SK-N-MC (cell line): ENCODE measurements at regions not wholly inside any gene's neighbourhood (a gene's known extent, or its start where the extent isn't known, plus 50 kb on each side); places are given as distances from the start of the nearest gene placed in this dataset.
"Not testable (repeated sequence)": the region's sequence is repeated elsewhere in the genome, so short reads cannot be mapped to it uniquely, and the experiment has no call there.

ENCODE experiments used
- DNase-seq: peaks from one replicate; pipeline ENCODE4 v3.0.0-alpha.2; 2011; ENCODE audit warnings: low read depth, low spot score
- H3K27ac ChIP-seq: fragments of 200-600 bp; sonication (generic); 2 replicates; pipeline ENCODE4 v1.5.1; 2016; ENCODE audit warnings: mixed run types
- H3K36me3 ChIP-seq: fragments of 200-600 bp; sonication (generic); 2 replicates; pipeline ENCODE4 v1.6.1; 2017; ENCODE audit warnings: antibody characterized with exemption, low read length, mixed read lengths; ENCODE audit not compliant: insufficient read depth
- H3K4me3 ChIP-seq: fragments of 200-600 bp; sonication (generic); 2 replicates; pipeline ENCODE4 v1.5.1; 2016
- H3K9ac ChIP-seq: fragments of 200-600 bp; sonication (generic); 2 replicates; pipeline ENCODE4 v1.8.0; 2017; ENCODE audit warnings: mixed run types, mixed read lengths; ENCODE audit not compliant: insufficient read length
- H3K9me3 ChIP-seq: fragments of 200-600 bp; sonication (generic); 2 replicates; pipeline ENCODE4 v1.6.1; 2017; ENCODE audit warnings: low read depth, mild to moderate bottlenecking, antibody characterized with exemption, low read length, moderate library complexity, mixed read lengths
- EZH2 ChIP-seq: fragments of 200-600 bp; sonication (generic); IDR thresholded peaks from one replicate; pipeline ENCODE4 v1.6.1; 2017; ENCODE audit warnings: antibody characterized with exemption
- FOXP2 ChIP-seq: optimal IDR thresholded peaks from 2 replicates; pipeline ENCODE3; 2011; ENCODE audit warnings: mild to moderate bottlenecking, moderate library complexity; ENCODE audit not compliant: insufficient read depth; ENCODE audit errors: extremely low read length, control extremely low read depth
- POLR2AphosphoS5 ChIP-seq: IDR thresholded peaks from 2 replicates; pipeline ENCODE4 v1.6.1; 2012; ENCODE audit warnings: mild to moderate bottlenecking, low read depth, low read length, borderline replicate concordance

- H3K36me3 ChIP-seq = no peaks in the 10 kb centered on the region
- TF ChIP-seq EZH2 (no peak), FOXP2 (no peak), POLR2AphosphoS5 (no peak)
- no peak overlapping the region for H3K9ac ChIP-seq
- H3K4me3 ChIP-seq = no peak overlapping the region
- no peaks in the 10 kb centered on the region for H3K9me3 ChIP-seq
- H3K27ac ChIP-seq = no peak overlapping the region
- DNase-seq = no peak
Observed at GRCh38 chr7:145434811-145435210, 599.0 kb upstream of the TPK1 start.

GRCh38 chr7:145431834-145432233 is 596.0 kb upstream of the TPK1 start:
- no peaks in the 10 kb centered on the region for H3K36me3 ChIP-seq
- H3K9me3 ChIP-seq = no peaks in the 10 kb centered on the region
- no peak for DNase-seq
- H3K27ac ChIP-seq = no peak overlapping the region
- H3K4me3 ChIP-seq = no peak overlapping the region
- H3K9ac ChIP-seq = no peak overlapping the region
- TF ChIP-seq POLR2AphosphoS5 = no peak

- DNase-seq, H3K9ac ChIP-seq, H3K9me3 ChIP-seq, H3K27ac ChIP-seq, H3K4me3 ChIP-seq, H3K36me3 ChIP-seq: not testable (repeated sequence)
Observed at GRCh38 chr7:145418481-145418880, 582.6 kb upstream of the TPK1 start.

GRCh38 chr7:145411066-145411465 is 575.2 kb upstream of the TPK1 start:
- no peak for TF ChIP-seq POLR2AphosphoS5
- Histone ChIP-seq H3K36me3 (no peaks in the 10 kb centered on the region), H3K9me3 (no peaks in the 10 kb centered on the region), H3K4me3 (no peak overlapping the region), H3K27ac (no peak overlapping the region), H3K9ac (no peak overlapping the region)
- no peak for DNase-seq

GRCh38 chr7:145398758-145399157 is 562.9 kb upstream of the TPK1 start:
- TF ChIP-seq EZH2 (no peak), POLR2AphosphoS5 (no peak), FOXP2 (no peak)
- no peaks in the 10 kb centered on the region for H3K9me3 ChIP-seq
- no peak overlapping the region for H3K4me3 ChIP-seq
- no peak for DNase-seq
- no peak overlapping the region for H3K27ac ChIP-seq
- no peaks in the 10 kb centered on the region for H3K36me3 ChIP-seq
- H3K9ac ChIP-seq = no peak overlapping the region

GRCh38 chr7:145394126-145394525 is 558.3 kb upstream of the TPK1 start:
- no peaks in the 10 kb centered on the region for H3K9me3 ChIP-seq
- no peak overlapping the region for H3K27ac ChIP-seq
- no peak for DNase-seq
- H3K9ac ChIP-seq = no peak overlapping the region
- TF ChIP-seq POLR2AphosphoS5 (no peak), EZH2 (no peak), FOXP2 (no peak)
- H3K4me3 ChIP-seq = no peak overlapping the region
- no peaks in the 10 kb centered on the region for H3K36me3 ChIP-seq

GRCh38 chr7:145382762-145383161 is 546.9 kb upstream of the TPK1 start:
- no peak for DNase-seq
- H3K27ac ChIP-seq = no peak overlapping the region
- no peaks in the 10 kb centered on the region for H3K9me3 ChIP-seq
- H3K9ac ChIP-seq = no peak overlapping the region
- H3K4me3 ChIP-seq = no peak overlapping the region
- no peaks in the 10 kb centered on the region for H3K36me3 ChIP-seq
- TF ChIP-seq EZH2 (no peak), FOXP2 (no peak), POLR2AphosphoS5 (no peak)

GRCh38 chr7:145378197-145378596 is 542.3 kb upstream of the TPK1 start:
- H3K36me3 ChIP-seq = no peaks in the 10 kb centered on the region
- DNase-seq = no peak
- H3K27ac ChIP-seq = no peak overlapping the region
- no peaks in the 10 kb centered on the region for H3K9me3 ChIP-seq
- H3K9ac ChIP-seq = no peak overlapping the region
- TF ChIP-seq POLR2AphosphoS5 = no peak
- no peak for TF ChIP-seq EZH2
- no peak for TF ChIP-seq FOXP2
- no peak overlapping the region for H3K4me3 ChIP-seq

GRCh38 chr7:145360511-145361100 is 524.8 kb upstream of the TPK1 start:
- no peak for DNase-seq
- Histone ChIP-seq H3K9me3 (no peaks in the 10 kb centered on the region), H3K9ac (no peak overlapping the region), H3K4me3 (no peak overlapping the region), H3K27ac (no peak overlapping the region), H3K36me3 (no peaks in the 10 kb centered on the region)
- TF ChIP-seq EZH2 = no peak
- TF ChIP-seq POLR2AphosphoS5 = no peak
- no peak for TF ChIP-seq FOXP2

- Histone ChIP-seq H3K27ac (no peak overlapping the region), H3K9me3 (no peaks in the 10 kb centered on the region), H3K9ac (no peak overlapping the region), H3K4me3 (no peak overlapping the region), H3K36me3 (no peaks in the 10 kb centered on the region)
- no peak for TF ChIP-seq POLR2AphosphoS5
- no peak for TF ChIP-seq FOXP2
- no peak for TF ChIP-seq EZH2
- DNase-seq = no peak
Observed at GRCh38 chr7:145350334-145350733, 514.5 kb upstream of the TPK1 start.

- H3K27ac ChIP-seq, H3K4me3 ChIP-seq, H3K36me3 ChIP-seq, H3K9ac ChIP-seq, DNase-seq, H3K9me3 ChIP-seq: not testable (repeated sequence)
Observed at GRCh38 chr7:145349452-145349851, 513.6 kb upstream of the TPK1 start.
